ENCODE measurements at regions not wholly inside any gene's neighbourhood (a gene's known extent, or its start where the extent isn't known, plus 50 kb on each side); places are given as distances from the start of the nearest gene placed in this dataset.

GRCh38 chr11:79634905-79635304 is 194.1 kb upstream of the TENM4 start:
- H3K27me3 ChIP-seq (replicated peaks in 1 of 4; ENCODE audit: control insufficient read depth in 3 of 4, extremely low read depth in 1 of 4, insufficient read depth in 3 of 4, low read length in 3 of 4) = no peaks in the 10 kb centered on the region
- H4K20me1 ChIP-seq (replicated peaks in 1 of 2; ENCODE audit: control insufficient read depth in 1 of 2, insufficient read depth in 2 of 2, low read length in 2 of 2) = no peaks in the 10 kb centered on the region
- no peak for FAIRE-seq
- H3K4ac ChIP-seq (replicated peaks; ENCODE audit: insufficient read length, low read depth, low read length) = no peak overlapping the region
- no peaks in the 10 kb centered on the region for H3K79me1 ChIP-seq (ENCODE audit: low read depth, low read length)
- TF ChIP-seq E2F6 (IDR thresholded peaks at IDR 0.05) = no peak
- TF ChIP-seq BCL11A (IDR thresholded peaks at IDR 0.05; ENCODE audit: low read depth in 2 of 2, low read length in 2 of 2) = no peak
- TF ChIP-seq TAF1 (IDR thresholded peaks at IDR 0.05; ENCODE audit: low read depth, low read length) = no peak
- no peak for TF ChIP-seq POLR2A (IDR thresholded peaks at IDR 0.05; ENCODE audit: control extremely low read depth in 1 of 2, low read depth in 2 of 2, low read length in 2 of 2)
- TF ChIP-seq EP300 (IDR thresholded peaks at IDR 0.05; ENCODE audit: borderline replicate concordance in 1 of 2, low read depth in 2 of 2, low read length in 2 of 2) = no peak
- no peak for TF ChIP-seq RFX5 (IDR thresholded peaks at IDR 0.05; ENCODE audit: borderline replicate concordance, low read depth, low read length)
- TF ChIP-seq SP4 (IDR thresholded peaks at IDR 0.05; ENCODE audit: low read length) = no peak
- no peak for TF ChIP-seq RXRA (IDR thresholded peaks at IDR 0.05; ENCODE audit: insufficient read depth, low read depth, low read length)
- no peak for TF ChIP-seq PHF8 (conservative IDR thresholded peaks at IDR 0.05; ENCODE audit: low read depth, low read length)
- TF ChIP-seq EZH2 (IDR thresholded peaks at IDR 0.05; ENCODE audit: low read depth, low read length, severe bottlenecking) = no peak
- TF ChIP-seq KDM1A (IDR thresholded peaks at IDR 0.05; ENCODE audit: borderline replicate concordance, low read length) = no peak
- TF ChIP-seq SP1 (IDR thresholded peaks at IDR 0.05; ENCODE audit: low read depth, low read length) = no peak
- TF ChIP-seq GTF2F1 (IDR thresholded peaks at IDR 0.05; ENCODE audit: borderline replicate concordance, low read depth, low read length) = no peak
- TF ChIP-seq SP2 (IDR thresholded peaks at IDR 0.05; ENCODE audit: low read length) = no peak
- H3K4me2 ChIP-seq (ENCODE audit: insufficient read depth in 1 of 2, low read depth in 2 of 2, low read length in 2 of 2) = no peak overlapping the region
- H3K27ac ChIP-seq (ENCODE audit: low read depth, low read length) = no peak overlapping the region
- no peak overlapping the region for H4K5ac ChIP-seq (ENCODE audit: insufficient read length, low read depth, low read length)
- H4K91ac ChIP-seq (replicated peaks; ENCODE audit: insufficient read length, low read length) = no peak overlapping the region
- H2AK5ac ChIP-seq (ENCODE audit: low read depth, low read length) = no peak overlapping the region
- H3K36me3 ChIP-seq (ENCODE audit: control insufficient read depth in 2 of 4, insufficient read depth in 4 of 4, low read length in 3 of 4) = no peaks in the 10 kb centered on the region
- no peaks in the 10 kb centered on the region for H3K9me3 ChIP-seq (ENCODE audit: insufficient read depth in 2 of 2, low read depth in 1 of 2, low read length in 1 of 2)
- H3K23me2 ChIP-seq (ENCODE audit: low read depth, low read length) = no peaks in the 10 kb centered on the region
- H2BK120ac ChIP-seq (replicated peaks; ENCODE audit: low read depth, low read length) = no peak overlapping the region
- no peak overlapping the region for H3K18ac ChIP-seq (ENCODE audit: extremely low read depth, low read length)
- CTCF ChIA-PET (ENCODE audit: partially characterized antibody) = interaction anchor here (1.1 kb wide), 2 partner anchors 8 to 141 kb away, joined by 3 read pairs; no protein-coding TSS in a partner anchor
- H2BK20ac ChIP-seq (ENCODE audit: low read length) = no peak overlapping the region
- POLR2A ChIA-PET (ENCODE audit: partially characterized antibody) = no interaction called here
- no peak overlapping the region for H2BK12ac ChIP-seq (ENCODE audit: low read depth, low read length)
- no peak overlapping the region for H3K56ac ChIP-seq (replicated peaks; ENCODE audit: insufficient read length, low read depth, low read length)
- H3K23ac ChIP-seq (ENCODE audit: insufficient read length) = no peak overlapping the region
- no peak overlapping the region for H3K9ac ChIP-seq (replicated peaks in 1 of 4; ENCODE audit: extremely low read depth in 1 of 4, low read depth in 3 of 4, low read length in 3 of 4)
- 0 out of 7 replicates have a peak, but pooled peaks cover 0 to 3% (median 0%) of the 10 kb centered on the region in 4 experiments for H3K4me1 ChIP-seq (replicated peaks in 1 of 4; ENCODE audit: control insufficient read depth in 3 of 4, insufficient read depth in 4 of 4, low read length in 3 of 4)
- H4K8ac ChIP-seq (ENCODE audit: extremely low read depth, insufficient read depth, low read length) = no peak overlapping the region
- H2BK5ac ChIP-seq (ENCODE audit: low read depth, low read length) = no peak overlapping the region
- WGBS, 2 experiments (ENCODE audit: extremely low coverage in 1 of 2, insufficient coverage in 1 of 2, insufficient read length in 1 of 2, insufficient replicate concordance in 2 of 2, low coverage in 1 of 2, low lambda C conversion rate in 2 of 2, missing lambda C conversion rate in 1 of 2) = 95% methylated on average over 3 of the region's 3 CpGs; no CpG with 5 or more reads in 1 of the 2 experiments
- H2AFZ ChIP-seq (ENCODE audit: low read length) = no peak overlapping the region
- no peak overlapping the region for H2BK15ac ChIP-seq (ENCODE audit: low read length)
- no peak overlapping the region for H3K4me3 ChIP-seq (ENCODE audit: extremely low read depth in 1 of 4, insufficient read depth in 2 of 4, low read depth in 3 of 4, low read length in 4 of 4)
- DNase-seq (ENCODE audit: low read depth in 1 of 2, low spot score in 2 of 2) = no peak
- no peak overlapping the region for H3K14ac ChIP-seq (ENCODE audit: insufficient read length)
- H3K79me2 ChIP-seq (ENCODE audit: control insufficient read depth in 1 of 2, insufficient read depth in 2 of 2, low read length in 2 of 2) = no peaks in the 10 kb centered on the region

All from H1 (cell line).